Hepatocyte (in vitro differentiated cells): ENCODE measurements at regions not wholly inside any gene's neighbourhood (a gene's known extent, or its start where the extent isn't known, plus 50 kb on each side); places are given as distances from the start of the nearest gene placed in this dataset.

Experiments
- DNase-seq: peaks from one replicate; pipeline ENCODE4 v3.0.0-alpha.2; 2016; ENCODE audit warnings: low spot score
- H2AFZ ChIP-seq: fragments of 200-600 bp; sonication (generic); 2 replicates; pipeline ENCODE4 v1.6.0; 2016; ENCODE audit warnings: antibody characterized with exemption, mild to moderate bottlenecking
- H3K27ac ChIP-seq: fragments of 200-600 bp; sonication (generic); 2 replicates; pipeline ENCODE4 v1.5.1; 2016; ENCODE audit warnings: mild to moderate bottlenecking
- H3K27me3 ChIP-seq: fragments of 200-600 bp; sonication (generic); 2 replicates; pipeline ENCODE4 v1.6.1; 2016
- H3K36me3 ChIP-seq: fragments of 200-600 bp; sonication (generic); replicated peaks from 2 replicates; pipeline ENCODE4 v1.5.1; 2016; ENCODE audit warnings: low read depth; ENCODE audit not compliant: insufficient read depth
- H3K4me1 ChIP-seq: fragments of 200-600 bp; sonication (generic); 2 replicates; pipeline ENCODE4 v1.5.1; 2016; ENCODE audit warnings: mild to moderate bottlenecking, moderate library complexity; ENCODE audit not compliant: insufficient read depth
- H3K4me2 ChIP-seq: fragments of 200-600 bp; sonication (generic); 2 replicates; pipeline ENCODE4 v1.6.0; 2016
- H3K4me3 ChIP-seq: fragments of 200-600 bp; sonication (generic); 2 replicates; pipeline ENCODE4 v1.5.1; 2016; ENCODE audit warnings: mild to moderate bottlenecking
- H3K79me2 ChIP-seq: fragments of 200-600 bp; sonication (generic); 2 replicates; pipeline ENCODE4 v1.6.0; 2017; ENCODE audit warnings: mild to moderate bottlenecking
- H3K9me2 ChIP-seq: fragments of 200-600 bp; sonication (generic); replicated peaks from 2 replicates; pipeline ENCODE4 v1.6.0; 2017; ENCODE audit warnings: mild to moderate bottlenecking; ENCODE audit not compliant: insufficient read depth
- H3K9me3 ChIP-seq: fragments of 200-600 bp; sonication (generic); 2 replicates; pipeline ENCODE4 v1.5.1; 2016; ENCODE audit warnings: low read depth, mild to moderate bottlenecking
- H4K20me1 ChIP-seq: fragments of 200-600 bp; sonication (generic); 2 replicates; pipeline ENCODE4 v1.6.0; 2016; ENCODE audit warnings: mild to moderate bottlenecking; ENCODE audit not compliant: insufficient read depth, poor library complexity, severe bottlenecking
- EZH2 ChIP-seq: fragments of 200-600 bp; sonication (generic); IDR thresholded peaks from 2 replicates; pipeline ENCODE4 v1.6.1; 2016; ENCODE audit warnings: antibody characterized with exemption, mild to moderate bottlenecking, borderline replicate concordance
- EZH2phosphoT487 ChIP-seq: fragments of 200-600 bp; sonication (generic); IDR thresholded peaks from one replicate; pipeline ENCODE4 v1.6.1; 2018; ENCODE audit warnings: antibody characterized with exemption, mild to moderate bottlenecking, low read depth, moderate library complexity; ENCODE audit not compliant: unreplicated experiment, severe bottlenecking
- WGBS: methylation state at CpG from one replicate; pipeline ENCODE4 v1.1.6; 2016; ENCODE audit warnings: low lambda C conversion rate; ENCODE audit errors: missing lambda C conversion rate; 5-methylcytosine and 5-hydroxymethylcytosine counted together
- TF ChIP-seq, protein P1 (sequence below): fragments of 200-600 bp; sonication (generic); IDR thresholded peaks from 2 replicates; pipeline ENCODE4 v1.5.1; 2016; ENCODE audit warnings: antibody characterized with exemption, mild to moderate bottlenecking; ENCODE audit not compliant: poor library complexity

DNA sequence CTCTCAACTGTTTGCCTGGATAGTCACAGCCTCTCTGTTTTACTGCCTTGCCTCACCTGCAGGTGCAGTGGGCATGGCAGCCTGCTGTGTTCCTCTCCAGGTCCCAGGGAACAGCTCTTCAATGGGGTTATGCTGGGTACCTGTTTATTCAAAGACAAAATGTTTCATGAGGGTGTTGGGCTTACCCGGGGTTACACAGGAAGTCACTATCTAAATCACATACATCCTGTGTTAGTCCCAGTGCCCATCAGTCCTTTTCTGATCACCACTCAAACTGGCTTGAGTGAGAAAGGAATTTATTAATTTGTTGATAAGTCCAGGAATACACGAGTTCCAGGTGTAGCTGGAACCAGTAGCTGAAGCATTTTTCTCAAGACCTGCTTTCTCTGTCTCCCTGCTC lies 1503.6 kb upstream of the TMEM132C start:
- Histone ChIP-seq H3K4me2 (no peak overlapping the region), H2AFZ (no peak overlapping the region), H4K20me1 (no peaks in the 10 kb centered on the region), H3K36me3 (no peaks in the 10 kb centered on the region), H3K9me3 (no peaks in the 10 kb centered on the region), H3K27me3 (no peaks in the 10 kb centered on the region), H3K4me3 (no peak overlapping the region), H3K4me1 (no peaks in the 10 kb centered on the region), H3K79me2 (no peaks in the 10 kb centered on the region), H3K27ac (no peak overlapping the region), H3K9me2 (no peaks in the 10 kb centered on the region)
- TF ChIP-seq EZH2 (no peak), EZH2phosphoT487 (no peak)
- TF ChIP-seq, protein P1, sequence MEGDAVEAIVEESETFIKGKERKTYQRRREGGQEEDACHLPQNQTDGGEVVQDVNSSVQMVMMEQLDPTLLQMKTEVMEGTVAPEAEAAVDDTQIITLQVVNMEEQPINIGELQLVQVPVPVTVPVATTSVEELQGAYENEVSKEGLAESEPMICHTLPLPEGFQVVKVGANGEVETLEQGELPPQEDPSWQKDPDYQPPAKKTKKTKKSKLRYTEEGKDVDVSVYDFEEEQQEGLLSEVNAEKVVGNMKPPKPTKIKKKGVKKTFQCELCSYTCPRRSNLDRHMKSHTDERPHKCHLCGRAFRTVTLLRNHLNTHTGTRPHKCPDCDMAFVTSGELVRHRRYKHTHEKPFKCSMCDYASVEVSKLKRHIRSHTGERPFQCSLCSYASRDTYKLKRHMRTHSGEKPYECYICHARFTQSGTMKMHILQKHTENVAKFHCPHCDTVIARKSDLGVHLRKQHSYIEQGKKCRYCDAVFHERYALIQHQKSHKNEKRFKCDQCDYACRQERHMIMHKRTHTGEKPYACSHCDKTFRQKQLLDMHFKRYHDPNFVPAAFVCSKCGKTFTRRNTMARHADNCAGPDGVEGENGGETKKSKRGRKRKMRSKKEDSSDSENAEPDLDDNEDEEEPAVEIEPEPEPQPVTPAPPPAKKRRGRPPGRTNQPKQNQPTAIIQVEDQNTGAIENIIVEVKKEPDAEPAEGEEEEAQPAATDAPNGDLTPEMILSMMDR: no peak
- no peak for DNase-seq
- WGBS: 79% methylated on average over 2 of the region's 2 CpGs

DNA sequence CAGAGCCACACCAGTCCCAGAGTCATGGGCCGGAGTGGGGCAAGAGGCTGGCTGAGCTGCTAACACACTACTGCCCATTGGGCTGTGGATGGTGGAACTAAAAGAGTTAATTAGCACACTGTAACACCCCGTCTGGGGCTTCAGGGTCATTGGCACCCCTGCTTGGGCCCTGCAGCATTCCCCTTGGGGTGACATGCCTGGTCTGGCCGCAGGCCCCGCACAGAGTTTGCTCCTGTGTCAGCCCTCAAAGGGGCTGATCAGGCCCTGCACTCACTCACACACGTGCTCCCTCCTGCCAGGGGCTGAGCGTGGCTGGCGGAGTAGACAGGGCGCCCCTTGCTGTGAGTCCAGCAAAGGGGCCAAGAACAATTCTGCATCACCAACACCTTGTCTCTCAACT lies 1499.6 kb upstream of the TMEM132C start:
- no peak for DNase-seq
- Histone ChIP-seq H3K4me3 (no peak overlapping the region), H3K9me3 (no peaks in the 10 kb centered on the region), H2AFZ (no peak overlapping the region), H3K9me2 (no peaks in the 10 kb centered on the region), H4K20me1 (no peaks in the 10 kb centered on the region), H3K4me1 (no peaks in the 10 kb centered on the region), H3K27me3 (no peaks in the 10 kb centered on the region), H3K36me3 (no peaks in the 10 kb centered on the region), H3K4me2 (no peak overlapping the region), H3K79me2 (no peaks in the 10 kb centered on the region), H3K27ac (no peak overlapping the region)
- 88% methylated on average over 8 of the region's 8 CpGs for WGBS
- TF ChIP-seq EZH2phosphoT487: no peak
- TF ChIP-seq, protein P1: no peak
- no peak for TF ChIP-seq EZH2

DNA sequence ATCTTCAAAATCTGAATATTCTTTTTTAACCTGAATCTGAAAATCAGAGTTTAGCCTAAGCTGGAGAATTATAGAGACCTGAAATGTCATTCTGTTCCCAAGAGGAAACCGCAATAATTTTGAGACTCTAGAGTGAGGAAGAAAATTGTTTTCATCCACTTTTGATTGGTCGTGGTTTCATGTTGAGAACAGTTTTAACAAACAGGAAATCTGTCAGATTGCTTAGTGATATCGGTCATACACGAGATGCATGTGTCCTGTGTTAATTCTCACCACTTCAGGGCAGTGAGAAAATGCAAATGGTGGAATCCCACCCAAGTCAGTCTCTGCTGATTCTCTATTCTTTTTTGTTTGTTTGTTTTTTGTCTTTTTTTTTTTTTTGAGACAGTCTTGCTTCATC lies 1498.5 kb upstream of the TMEM132C start:
- no peaks in the 10 kb centered on the region for H3K79me2 ChIP-seq
- TF ChIP-seq EZH2phosphoT487: no peak
- TF ChIP-seq, protein P1: no peak
- no peak for TF ChIP-seq EZH2
- no peaks in the 10 kb centered on the region for H3K9me3 ChIP-seq
- no peaks in the 10 kb centered on the region for H3K4me1 ChIP-seq
- H3K36me3 ChIP-seq: no peaks in the 10 kb centered on the region
- no peak overlapping the region for H3K27ac ChIP-seq
- H2AFZ ChIP-seq: no peak overlapping the region
- H3K4me3 ChIP-seq: no peak overlapping the region
- DNase-seq: no peak
- H3K9me2 ChIP-seq: no peaks in the 10 kb centered on the region
- H3K4me2 ChIP-seq: no peak overlapping the region
- H4K20me1 ChIP-seq: no peaks in the 10 kb centered on the region
- WGBS: 73% methylated on average over 4 of the region's 4 CpGs
- no peaks in the 10 kb centered on the region for H3K27me3 ChIP-seq

DNA sequence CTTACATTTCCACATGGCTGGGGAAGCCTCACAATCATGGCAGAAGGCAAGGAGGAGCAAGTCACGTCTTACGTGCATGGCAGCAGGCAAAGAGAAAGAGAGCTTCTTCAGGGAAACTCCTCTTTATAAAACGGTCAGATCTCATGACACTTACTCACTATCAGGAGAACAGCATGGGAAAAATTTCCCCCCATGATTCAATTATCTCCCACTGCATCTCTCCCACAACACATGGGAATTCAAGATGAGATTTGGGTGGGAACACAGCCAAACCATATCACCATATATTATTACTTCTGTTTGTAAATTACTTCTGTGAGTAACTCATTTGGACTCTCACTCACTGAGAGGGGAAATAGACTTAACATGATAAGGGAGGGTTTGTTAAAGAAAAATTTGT lies 1496.8 kb upstream of the TMEM132C start:
- no peak for DNase-seq
- Histone ChIP-seq H2AFZ (no peak overlapping the region), H3K4me1 (no peaks in the 10 kb centered on the region), H3K9me2 (no peaks in the 10 kb centered on the region), H3K9me3 (no peaks in the 10 kb centered on the region), H3K36me3 (no peaks in the 10 kb centered on the region), H4K20me1 (no peaks in the 10 kb centered on the region), H3K4me3 (no peak overlapping the region), H3K27ac (no peak overlapping the region), H3K79me2 (no peaks in the 10 kb centered on the region), H3K27me3 (no peaks in the 10 kb centered on the region), H3K4me2 (no peak overlapping the region)
- WGBS: 85% methylated on average over 3 of the region's 3 CpGs
- TF ChIP-seq EZH2phosphoT487 (no peak), EZH2 (no peak)
- TF ChIP-seq, protein P1: no peak
